ENCODE measurements at regions not wholly inside any gene's neighbourhood (a gene's known extent, or its start where the extent isn't known, plus 50 kb on each side); places are given as distances from the start of the nearest gene placed in this dataset.

GRCh38 chr5:93654676-93655075 lies 71.7 kb downstream of the NR2F1 start:
- TF ChIP-seq ZBTB33 (IDR thresholded peaks at IDR 0.05; ENCODE audit: borderline replicate concordance, low read depth): no peak
- no peak for TF ChIP-seq CTCF (IDR thresholded peaks at IDR 0.05)
